ENCODE measurements at regions not wholly inside any gene's neighbourhood (a gene's known extent, or its start where the extent isn't known, plus 50 kb on each side); places are given as distances from the start of the nearest gene placed in this dataset.

GRCh38 chr21:27818847-27819246 lies 852.0 kb upstream of the ADAMTS5 start:
- DNase-seq (ENCODE audit: low read depth), result no peak

- no peak for DNase-seq (ENCODE audit: low read depth)
These were observed 851.2 kb upstream of the ADAMTS5 start for GRCh38 chr21:27817902-27818623.

- no peak for DNase-seq (ENCODE audit: low read depth)
These were observed 850.2 kb upstream of the ADAMTS5 start for GRCh38 chr21:27817074-27817473.

DNA sequence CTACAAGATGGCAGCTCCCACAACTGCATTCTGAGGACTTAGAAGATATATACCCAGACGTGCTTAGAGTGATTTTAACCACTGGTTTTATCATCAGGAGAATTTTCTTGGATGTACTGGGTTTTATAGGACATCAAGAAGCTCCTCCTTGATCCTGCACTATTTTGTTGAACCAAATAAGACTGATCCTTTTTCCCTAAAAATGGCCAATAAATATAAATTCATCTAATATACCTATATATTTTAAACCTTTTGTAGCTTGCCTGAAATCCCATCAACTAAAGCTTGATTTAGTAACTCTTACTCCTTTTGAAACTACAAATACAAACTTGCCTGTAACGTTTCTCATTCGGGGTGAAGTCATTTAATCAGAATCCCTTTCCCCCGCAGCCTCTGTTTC lies 849.4 kb upstream of the ADAMTS5 start:
- DNase-seq (ENCODE audit: low read depth), result no peak

DNA sequence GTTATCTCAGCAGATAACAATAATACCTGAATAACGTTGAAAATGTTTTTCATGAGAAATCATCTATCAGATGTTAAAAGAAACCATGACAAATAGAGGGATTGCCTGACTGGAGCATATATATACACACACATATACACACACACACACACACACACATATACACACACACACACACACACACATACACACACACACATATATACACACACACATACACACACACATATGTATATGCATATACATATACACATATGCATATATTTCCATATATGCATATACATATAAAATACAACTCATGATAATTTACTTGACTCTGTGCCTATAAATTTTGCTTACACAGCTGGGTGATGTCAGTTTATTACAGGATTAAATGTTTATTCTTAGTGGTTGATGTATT lies 847.3 kb upstream of the ADAMTS5 start:
- DNase-seq (ENCODE audit: low read depth), result no peak

GRCh38 chr21:27813750-27814149 lies 846.9 kb upstream of the ADAMTS5 start:
- no peak for DNase-seq (ENCODE audit: low read depth)

- DNase-seq (ENCODE audit: low read depth), result no peak
These were observed 846.5 kb upstream of the ADAMTS5 start for GRCh38 chr21:27813344-27813743.

GRCh38 chr21:27812279-27812678 lies 845.4 kb upstream of the ADAMTS5 start:
- no peak for DNase-seq (ENCODE audit: low read depth)

GRCh38 chr21:27808923-27809322 lies 842.0 kb upstream of the ADAMTS5 start:
- no peak for DNase-seq (ENCODE audit: low read depth)

DNA sequence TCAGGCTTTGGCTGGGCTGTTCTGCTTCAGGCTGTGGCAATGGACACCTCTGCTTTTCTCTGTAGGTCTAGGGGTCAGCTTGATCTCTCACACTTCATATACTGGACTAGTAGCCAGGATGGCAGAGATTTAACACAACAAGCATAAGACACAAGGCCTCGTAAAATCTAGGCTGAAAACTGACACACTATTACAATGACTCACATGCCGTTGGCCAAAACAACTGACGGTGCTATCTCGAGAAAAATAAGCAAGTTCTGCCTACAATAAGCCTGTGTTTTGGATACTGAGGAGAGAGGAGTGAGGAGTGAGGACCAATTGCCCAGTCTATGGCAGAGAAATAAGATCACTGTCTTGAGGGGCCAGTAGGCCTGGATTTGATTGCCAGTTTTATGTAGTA lies 840.7 kb upstream of the ADAMTS5 start:
- no peak for DNase-seq (ENCODE audit: low read depth)

- no peak for DNase-seq (ENCODE audit: low read depth)
These were observed 839.4 kb upstream of the ADAMTS5 start for GRCh38 chr21:27806281-27806680.

GRCh38 chr21:27805696-27806095 lies 838.8 kb upstream of the ADAMTS5 start:
- no peak for DNase-seq (ENCODE audit: low read depth)

- no peak for DNase-seq (ENCODE audit: low read depth)
These were observed 837.6 kb upstream of the ADAMTS5 start for GRCh38 chr21:27804515-27804914.

- no peak for DNase-seq (ENCODE audit: low read depth)
These were observed 836.7 kb upstream of the ADAMTS5 start for GRCh38 chr21:27803571-27803970.

DNA sequence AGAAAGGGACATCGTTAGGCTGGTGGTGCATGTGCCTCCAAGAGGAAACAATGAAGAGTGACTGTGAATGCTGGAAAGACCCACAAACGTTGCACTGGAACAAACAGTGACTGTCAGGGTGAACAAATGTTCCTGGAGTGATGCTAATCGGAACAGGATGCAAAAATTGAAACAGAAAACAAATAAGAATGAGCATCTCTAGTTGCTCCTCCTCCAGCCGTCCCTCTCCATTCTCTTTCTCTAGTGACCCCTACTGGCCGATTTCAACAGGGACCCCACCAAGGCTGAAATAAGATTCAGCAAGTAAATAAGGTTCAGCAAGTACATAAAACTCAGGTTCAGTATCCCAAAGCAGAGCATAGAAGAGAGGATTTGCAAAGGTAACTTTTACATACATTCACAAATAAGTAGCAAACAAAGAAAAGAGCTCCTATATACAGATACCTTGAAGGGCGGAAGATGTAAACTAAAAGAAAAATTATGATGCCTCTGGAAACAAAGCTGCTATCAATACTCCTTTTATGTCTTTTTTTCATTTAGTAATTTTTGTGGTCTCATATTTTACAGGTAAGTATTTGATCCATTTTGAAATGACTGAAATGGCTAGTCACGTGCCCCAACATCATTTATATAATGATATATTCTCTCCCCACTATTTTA lies 836.1 kb upstream of the ADAMTS5 start:
- DNase-seq (ENCODE audit: low read depth), result no peak

- no peak for DNase-seq (ENCODE audit: low read depth)
These were observed 833.0 kb upstream of the ADAMTS5 start for GRCh38 chr21:27799861-27800260.

GRCh38 chr21:27796106-27796505 lies 829.2 kb upstream of the ADAMTS5 start:
- DNase-seq (ENCODE audit: low read depth), result no peak

GRCh38 chr21:27795418-27795817 lies 828.5 kb upstream of the ADAMTS5 start:
- DNase-seq (ENCODE audit: low read depth), result no peak

DNA sequence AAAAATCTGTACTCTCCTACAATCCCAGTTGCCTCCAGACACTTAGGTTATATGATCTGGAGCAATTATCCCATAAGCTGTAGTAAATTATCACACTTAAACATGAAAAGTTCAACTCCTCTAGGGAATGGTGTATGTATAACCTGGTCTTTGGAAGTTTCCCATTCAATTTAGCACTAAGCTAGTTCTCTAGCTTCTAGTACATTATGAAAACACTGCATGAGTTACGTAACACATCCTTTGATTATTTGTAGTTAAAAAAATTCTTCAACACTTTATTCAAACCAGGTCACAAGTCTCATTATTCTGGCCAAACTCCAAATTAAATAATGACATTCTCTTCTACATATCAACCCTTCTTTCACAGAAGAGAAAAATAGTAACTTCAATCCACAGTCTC lies 827.0 kb upstream of the ADAMTS5 start:
- no peak for DNase-seq (ENCODE audit: low read depth)

- DNase-seq (ENCODE audit: low read depth), result no peak
These were observed 820.2 kb upstream of the ADAMTS5 start for GRCh38 chr21:27787046-27787445.

GRCh38 chr21:27779606-27780005 lies 812.7 kb upstream of the ADAMTS5 start:
- no peak for DNase-seq (ENCODE audit: low read depth)

DNA sequence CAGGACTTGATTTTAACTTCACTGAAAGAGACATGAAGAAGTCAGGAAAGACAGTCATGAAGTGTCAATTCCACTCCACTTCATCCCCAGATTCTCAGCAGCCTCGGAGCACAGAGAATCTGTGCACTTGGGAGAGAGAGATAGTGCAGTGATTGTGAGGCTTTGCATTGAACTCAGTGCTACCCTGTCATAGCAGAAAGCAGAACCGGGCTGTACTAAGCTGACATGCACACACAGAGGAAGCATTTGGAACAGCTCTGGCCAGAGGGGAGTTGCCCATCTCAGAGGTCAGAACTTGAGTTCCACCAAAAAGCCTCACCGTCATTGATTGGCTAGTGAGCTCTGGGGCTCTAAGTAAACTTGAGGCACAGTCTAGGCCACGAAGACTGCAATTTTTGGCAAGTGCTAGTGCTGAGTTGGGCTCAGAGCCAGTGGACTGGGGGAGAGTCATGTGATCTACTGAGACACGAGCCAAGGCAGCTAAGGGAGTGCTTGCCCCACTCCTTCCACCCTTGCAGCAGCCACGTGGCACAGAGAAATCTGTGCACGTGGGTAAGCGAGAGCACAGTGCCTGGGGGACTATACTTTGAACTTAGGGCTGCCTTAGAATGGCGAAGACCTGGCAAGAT lies 810.2 kb upstream of the ADAMTS5 start:
- DNase-seq (ENCODE audit: low read depth), result no peak

DNA sequence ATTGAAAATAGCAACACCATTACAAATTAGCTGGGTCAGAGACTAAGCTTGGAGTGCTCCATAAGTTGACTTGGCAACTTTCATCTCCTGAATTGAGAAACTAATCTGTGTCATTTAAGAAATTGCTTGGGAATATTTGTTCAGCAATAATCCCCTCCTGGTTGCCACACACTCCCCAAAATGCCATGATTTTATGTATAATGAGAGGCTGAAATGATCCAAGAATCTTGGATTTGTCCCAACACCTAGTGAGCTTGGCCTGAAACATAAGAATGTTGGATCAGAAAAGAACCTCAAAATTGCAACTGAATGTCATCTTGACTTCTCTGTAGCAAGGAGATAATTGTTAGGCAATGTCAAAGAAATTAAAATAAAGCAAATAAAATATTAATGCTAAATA lies 805.9 kb upstream of the ADAMTS5 start:
- DNase-seq (ENCODE audit: low read depth), result no peak
